Vagina (tissue), 2 donors: ENCODE measurements at regions not wholly inside any gene's neighbourhood (a gene's known extent, or its start where the extent isn't known, plus 50 kb on each side); places are given as distances from the start of the nearest gene placed in this dataset.

Experiments
- DNase-seq, 2 donors: peaks; one replicate each; pipeline ENCODE4 v3.0.0-alpha.2; 2017; ENCODE audit errors: extremely low spot score in 2 of 2
- H3K27ac ChIP-seq: fragments of 200-600 bp; sonication (generic); one replicate; pipeline ENCODE4 v1.5.1; 2019
- H3K27me3 ChIP-seq: fragments of 200-600 bp; sonication (generic); one replicate; pipeline ENCODE4 v1.5.1; 2019
- H3K36me3 ChIP-seq, 2 donors: fragments of 200-600 bp; sonication (generic); one replicate each; pipeline ENCODE4 v1.5.1; 2017 to 2019
- H3K4me1 ChIP-seq: fragments of 200-600 bp; sonication (generic); one replicate; pipeline ENCODE4 v1.5.1; 2019
- H3K4me3 ChIP-seq, 2 donors: fragments of 200-600 bp; sonication (generic); 1 replicate in 1 of 2; 2 replicates in 1 of 2; pipeline ENCODE4 v1.5.1; 2016 to 2019
- H3K9me3 ChIP-seq: fragments of 200-600 bp; sonication (generic); one replicate; pipeline ENCODE4 v1.5.1; 2019
- POLR2A ChIP-seq, 2 donors: fragments of 450-650 bp; IDR thresholded peaks; one replicate each; pipeline ENCODE4 v1.6.1; 2017; ENCODE audit warnings: antibody characterized with exemption in 2 of 2, mild to moderate bottlenecking in 2 of 2, moderate library complexity in 2 of 2
- POLR2AphosphoS5 ChIP-seq, 2 donors: sonication (generic); formaldehyde crosslinking; IDR thresholded peaks; one replicate each; pipeline ENCODE4 v1.9.0; 2017; ENCODE audit warnings: antibody characterized with exemption in 2 of 2, mild to moderate bottlenecking in 2 of 2, low read depth in 1 of 2; ENCODE audit not compliant: insufficient read depth in 1 of 2
- intact Hi-C: fragments of 100-400 bp; cut with DNase I; formaldehyde crosslinking; loops from one replicate; pipeline ENCODE4 v1.15.1; 2023
- TF ChIP-seq, protein P1 (sequence below), 3 experiments: fragments of 450-650 bp in 2 of 3; fragments of 200-600 bp in 1 of 3; sonication (generic) in 1 of 3; IDR thresholded peaks; one replicate each; pipeline ENCODE4 v1.5.1; 2017 to 2019; ENCODE audit warnings: antibody characterized with exemption in 3 of 3, mild to moderate bottlenecking in 2 of 3, moderate library complexity in 2 of 3

DNA sequence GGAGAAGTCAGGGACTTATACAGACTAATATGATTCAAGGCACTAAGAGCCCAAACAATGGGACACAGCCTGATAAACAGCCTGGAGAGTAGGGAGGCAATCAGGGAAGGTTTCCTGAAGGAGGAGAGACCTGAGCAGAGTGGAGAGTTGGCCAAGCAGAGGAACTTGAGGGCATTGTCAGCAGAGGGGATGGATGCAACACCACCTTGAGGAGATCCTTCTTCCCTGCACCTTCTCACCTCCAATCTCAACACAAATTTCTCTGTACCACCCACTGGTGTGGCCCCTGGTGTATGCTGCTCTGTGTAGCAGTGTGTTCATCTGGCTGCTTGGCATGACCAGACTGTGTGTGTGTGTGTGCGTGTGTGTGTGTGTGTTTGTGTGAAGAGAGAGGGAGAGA, 146.2 kb downstream of the WDR11 start:
- no peaks in the 10 kb centered on the region for H3K27me3 ChIP-seq
- H3K36me3 ChIP-seq, result no peaks in the 10 kb centered on the region
- H3K4me3 ChIP-seq, result no peak overlapping the region
- H3K27ac ChIP-seq, result no peak overlapping the region
- peak; percentile 34 to 72 for DNase-seq
- no peaks in the 10 kb centered on the region for H3K9me3 ChIP-seq
- TF ChIP-seq POLR2AphosphoS5 (IDR thresholded peaks at IDR 0.05; ENCODE audit: insufficient read depth in 1 of 2, low read depth in 1 of 2) (no peak), POLR2A (IDR thresholded peaks at IDR 0.05) (no peak)
- TF ChIP-seq, protein P1, sequence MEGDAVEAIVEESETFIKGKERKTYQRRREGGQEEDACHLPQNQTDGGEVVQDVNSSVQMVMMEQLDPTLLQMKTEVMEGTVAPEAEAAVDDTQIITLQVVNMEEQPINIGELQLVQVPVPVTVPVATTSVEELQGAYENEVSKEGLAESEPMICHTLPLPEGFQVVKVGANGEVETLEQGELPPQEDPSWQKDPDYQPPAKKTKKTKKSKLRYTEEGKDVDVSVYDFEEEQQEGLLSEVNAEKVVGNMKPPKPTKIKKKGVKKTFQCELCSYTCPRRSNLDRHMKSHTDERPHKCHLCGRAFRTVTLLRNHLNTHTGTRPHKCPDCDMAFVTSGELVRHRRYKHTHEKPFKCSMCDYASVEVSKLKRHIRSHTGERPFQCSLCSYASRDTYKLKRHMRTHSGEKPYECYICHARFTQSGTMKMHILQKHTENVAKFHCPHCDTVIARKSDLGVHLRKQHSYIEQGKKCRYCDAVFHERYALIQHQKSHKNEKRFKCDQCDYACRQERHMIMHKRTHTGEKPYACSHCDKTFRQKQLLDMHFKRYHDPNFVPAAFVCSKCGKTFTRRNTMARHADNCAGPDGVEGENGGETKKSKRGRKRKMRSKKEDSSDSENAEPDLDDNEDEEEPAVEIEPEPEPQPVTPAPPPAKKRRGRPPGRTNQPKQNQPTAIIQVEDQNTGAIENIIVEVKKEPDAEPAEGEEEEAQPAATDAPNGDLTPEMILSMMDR (IDR thresholded peaks at IDR 0.05), result no peak
- H3K4me1 ChIP-seq, result no peaks in the 10 kb centered on the region
- intact Hi-C loops, result no loop called here

DNA sequence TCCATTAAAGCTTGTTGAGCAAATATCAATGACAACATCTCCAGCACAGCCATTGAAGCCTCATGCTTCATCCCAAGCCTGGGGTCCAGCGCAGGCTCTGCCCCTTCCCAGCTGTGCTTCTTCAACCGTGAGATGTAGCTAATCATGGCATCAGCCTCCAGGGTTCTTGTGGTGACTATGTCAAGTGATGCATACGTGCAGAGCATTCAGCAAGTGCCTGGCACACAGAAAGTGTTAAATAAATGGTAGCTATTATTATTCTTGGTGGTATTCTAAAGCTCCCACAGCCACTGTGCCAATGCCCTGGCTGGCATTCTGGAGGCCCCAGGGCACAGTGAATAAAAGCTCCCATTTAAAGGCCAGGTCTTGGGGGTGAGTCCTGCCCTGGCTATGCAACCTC, 146.6 kb downstream of the WDR11 start:
- Histone ChIP-seq H3K27me3 (no peaks in the 10 kb centered on the region), H3K4me1 (no peaks in the 10 kb centered on the region), H3K36me3 (no peaks in the 10 kb centered on the region), H3K4me3 (no peak overlapping the region), H3K9me3 (no peaks in the 10 kb centered on the region), H3K27ac (no peak overlapping the region)
- intact Hi-C loops, result no loop called here
- TF ChIP-seq POLR2AphosphoS5 (IDR thresholded peaks at IDR 0.05; ENCODE audit: insufficient read depth in 1 of 2, low read depth in 1 of 2) (no peak), POLR2A (IDR thresholded peaks at IDR 0.05) (no peak)
- TF ChIP-seq, protein P1 (IDR thresholded peaks at IDR 0.05), result no peak
- peak in 1 of 2 donors; percentile 60 for DNase-seq

DNA sequence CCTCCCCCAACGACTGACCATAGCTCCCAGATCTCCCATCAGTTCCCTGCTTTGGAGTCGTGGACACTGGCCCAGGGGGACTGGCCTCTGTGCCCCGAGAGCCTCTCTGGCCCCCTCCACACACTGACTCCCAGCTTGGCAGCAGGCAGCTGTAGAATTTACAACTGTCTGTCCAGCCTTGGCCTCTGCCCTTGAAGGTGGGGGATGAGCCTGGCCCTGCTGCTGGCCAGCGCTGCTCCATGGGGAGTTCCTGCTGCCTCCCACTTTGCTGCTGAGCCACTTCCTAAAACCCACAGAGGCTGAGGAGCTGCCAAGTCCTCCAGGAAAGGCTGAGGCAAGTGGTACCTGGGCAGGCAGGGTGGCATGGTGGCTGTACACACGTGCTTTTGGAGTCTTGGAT, 147.1 kb downstream of the WDR11 start:
- TF ChIP-seq POLR2A (IDR thresholded peaks at IDR 0.05), result no peak
- no peak for TF ChIP-seq POLR2AphosphoS5 (IDR thresholded peaks at IDR 0.05; ENCODE audit: insufficient read depth in 1 of 2, low read depth in 1 of 2)
- TF ChIP-seq, protein P1 (IDR thresholded peaks at IDR 0.05), result no peak
- Histone ChIP-seq H3K9me3 (no peaks in the 10 kb centered on the region), H3K27me3 (no peaks in the 10 kb centered on the region), H3K27ac (no peak overlapping the region), H3K36me3 (no peaks in the 10 kb centered on the region), H3K4me1 (no peaks in the 10 kb centered on the region), H3K4me3 (no peak overlapping the region)
- peak; percentile 42 to 61 for DNase-seq
- intact Hi-C loops, result no loop called here

GRCh38 chr10:120998782-120999285, 147.7 kb downstream of the WDR11 start:
- Histone ChIP-seq H3K4me1 (no peaks in the 10 kb centered on the region), H3K27ac (no peak overlapping the region), H3K4me3 (no peak overlapping the region), H3K9me3 (no peaks in the 10 kb centered on the region), H3K27me3 (no peaks in the 10 kb centered on the region), H3K36me3 (no peaks in the 10 kb centered on the region)
- DNase-seq, result peak; percentile 58 to 89
- TF ChIP-seq, protein P1 (IDR thresholded peaks at IDR 0.05), result no peak
- TF ChIP-seq POLR2A (IDR thresholded peaks at IDR 0.05) (no peak), POLR2AphosphoS5 (IDR thresholded peaks at IDR 0.05; ENCODE audit: insufficient read depth in 1 of 2, low read depth in 1 of 2) (no peak)
- intact Hi-C loops, result no loop called here

DNA sequence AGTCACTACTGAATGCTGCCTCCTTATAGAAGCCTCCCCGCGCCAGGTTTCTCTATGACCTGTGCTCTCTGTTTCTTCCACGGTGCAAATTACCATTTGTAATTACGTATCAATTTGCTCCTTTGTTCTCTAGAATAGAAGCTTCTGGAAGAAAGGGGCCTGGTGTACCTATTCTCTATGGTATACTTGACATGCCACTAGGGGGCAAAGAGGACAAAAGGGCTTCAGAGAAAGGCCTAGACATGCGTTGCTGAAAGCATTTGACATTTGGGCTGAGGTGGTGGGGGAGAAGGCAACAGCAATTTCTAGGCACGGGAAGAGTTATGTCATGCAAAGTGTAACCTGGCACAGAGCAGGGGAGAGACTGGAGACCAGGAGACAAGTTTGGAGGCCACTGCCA, 148.7 kb downstream of the WDR11 start:
- no peaks in the 10 kb centered on the region for H3K9me3 ChIP-seq
- TF ChIP-seq, protein P1 (IDR thresholded peaks at IDR 0.05), result no peak
- TF ChIP-seq POLR2AphosphoS5 (IDR thresholded peaks at IDR 0.05; ENCODE audit: insufficient read depth in 1 of 2, low read depth in 1 of 2), result no peak
- TF ChIP-seq POLR2A (IDR thresholded peaks at IDR 0.05), result no peak
- no peaks in the 10 kb centered on the region for H3K27me3 ChIP-seq
- intact Hi-C loops, result no loop called here
- no peak overlapping the region for H3K27ac ChIP-seq
- peak in 1 of 2 donors; percentile 75 for DNase-seq
- no peaks in the 10 kb centered on the region for H3K36me3 ChIP-seq
- H3K4me3 ChIP-seq, result no peak overlapping the region
- no peaks in the 10 kb centered on the region for H3K4me1 ChIP-seq
